MM.1S (cell line): ENCODE measurements at regions not wholly inside any gene's neighbourhood (a gene's known extent, or its start where the extent isn't known, plus 50 kb on each side); places are given as distances from the start of the nearest gene placed in this dataset.

Source experiments
- DNase-seq: peaks from one replicate; pipeline ENCODE4 v3.0.0-alpha.2; 2015
- H2AFZ ChIP-seq: fragments of 300-600 bp; sonication (generic); 2 replicates; pipeline ENCODE4 v1.6.0; 2016; ENCODE audit warnings: antibody characterized with exemption, low read length
- H3F3A ChIP-seq: fragments of 300-600 bp; sonication (generic); 2 replicates; pipeline ENCODE4 v1.6.1; 2016; ENCODE audit warnings: mild to moderate bottlenecking, antibody characterized with exemption, low read length, moderate library complexity, mixed read lengths; ENCODE audit not compliant: insufficient read depth
- H3K27ac ChIP-seq: fragments of 300-600 bp; sonication (generic); 2 replicates; pipeline ENCODE4 v1.5.1; 2016; ENCODE audit warnings: mild to moderate bottlenecking, low read length
- H3K27me3 ChIP-seq: fragments of 300-600 bp; sonication (generic); replicated peaks from 2 replicates; pipeline ENCODE4 v1.6.0; 2016; ENCODE audit warnings: low read length; ENCODE audit not compliant: insufficient read depth
- H3K36me3 ChIP-seq: fragments of 300-600 bp; sonication (generic); replicated peaks from 2 replicates; pipeline ENCODE4 v1.6.1; 2016; ENCODE audit warnings: mild to moderate bottlenecking, low read length, mixed read lengths; ENCODE audit not compliant: insufficient read depth
- H3K4me1 ChIP-seq: fragments of 300-600 bp; sonication (generic); 2 replicates; pipeline ENCODE4 v1.6.1; 2016; ENCODE audit warnings: low read length, mixed read lengths
- H3K4me2 ChIP-seq: fragments of 300-600 bp; sonication (generic); 2 replicates; pipeline ENCODE4 v1.6.0; 2016; ENCODE audit warnings: low read depth, low read length
- H3K4me3 ChIP-seq: fragments of 300-600 bp; sonication (generic); 2 replicates; pipeline ENCODE4 v1.5.1; 2016; ENCODE audit warnings: low read length, mixed read lengths
- H3K79me2 ChIP-seq: fragments of 300-600 bp; sonication (generic); 2 replicates; pipeline ENCODE4 v1.6.1; 2016; ENCODE audit warnings: mixed run types, low read length, mixed read lengths
- H3K9ac ChIP-seq: fragments of 300-600 bp; sonication (generic); 2 replicates; pipeline ENCODE4 v1.6.1; 2016; ENCODE audit warnings: low read length, mixed read lengths
- H3K9me2 ChIP-seq: fragments of 300-600 bp; sonication (generic); replicated peaks from 2 replicates; pipeline ENCODE4 v1.6.1; 2016; ENCODE audit warnings: mild to moderate bottlenecking, low read length, mixed read lengths; ENCODE audit not compliant: insufficient read depth
- H3K9me3 ChIP-seq: fragments of 300-600 bp; sonication (generic); replicated peaks from 2 replicates; pipeline ENCODE4 v1.6.1; 2016; ENCODE audit warnings: mild to moderate bottlenecking, low read length, mixed read lengths; ENCODE audit not compliant: insufficient read depth
- H4K20me1 ChIP-seq: fragments of 300-600 bp; sonication (generic); 2 replicates; pipeline ENCODE4 v1.6.1; 2016; ENCODE audit warnings: mild to moderate bottlenecking, low read length, moderate library complexity, mixed read lengths; ENCODE audit not compliant: insufficient read depth
- EZH2 ChIP-seq: fragments of 300-600 bp; sonication (generic); optimal IDR thresholded peaks from 2 replicates; pipeline ENCODE3; 2017; ENCODE audit warnings: low read depth, mild to moderate bottlenecking, antibody characterized with exemption, low read length, mixed read lengths
- EZH2phosphoT487 ChIP-seq: fragments of 300-600 bp; sonication (generic); IDR thresholded peaks from 2 replicates; pipeline ENCODE4 v1.6.1; 2018; ENCODE audit warnings: antibody characterized with exemption, low read length
- TF ChIP-seq, protein P1 (sequence below): fragments of 300-600 bp; sonication (generic); IDR thresholded peaks from 2 replicates; pipeline ENCODE4 v1.5.1; 2016; ENCODE audit warnings: antibody characterized with exemption, low read length, mixed read lengths

DNA sequence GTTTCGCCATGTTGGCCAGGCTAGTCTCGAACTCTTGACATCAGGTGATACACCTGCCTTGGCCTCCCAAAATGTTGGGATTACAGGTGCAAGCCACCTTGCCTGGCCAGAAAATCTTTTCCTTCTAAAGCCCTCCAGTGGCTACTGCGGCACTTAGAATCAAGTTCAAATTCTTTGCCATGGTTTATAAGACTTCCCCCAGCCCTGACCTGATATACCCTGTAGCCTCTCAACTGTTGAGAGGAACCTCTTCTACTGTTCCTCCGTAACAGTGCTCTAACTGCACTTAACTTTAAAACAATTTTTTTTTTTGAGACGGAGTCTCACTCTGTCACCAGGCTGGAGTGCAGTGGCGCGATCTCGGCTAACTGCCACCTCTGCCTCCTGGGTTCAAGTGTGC lies 235.6 kb downstream of the BCAS1 start:
- H3K9me2 ChIP-seq, result no peaks in the 10 kb centered on the region
- no peaks in the 10 kb centered on the region for H3K27me3 ChIP-seq
- H3K4me2 ChIP-seq, result no peak overlapping the region
- TF ChIP-seq EZH2 (no peak), EZH2phosphoT487 (no peak)
- TF ChIP-seq, protein P1, sequence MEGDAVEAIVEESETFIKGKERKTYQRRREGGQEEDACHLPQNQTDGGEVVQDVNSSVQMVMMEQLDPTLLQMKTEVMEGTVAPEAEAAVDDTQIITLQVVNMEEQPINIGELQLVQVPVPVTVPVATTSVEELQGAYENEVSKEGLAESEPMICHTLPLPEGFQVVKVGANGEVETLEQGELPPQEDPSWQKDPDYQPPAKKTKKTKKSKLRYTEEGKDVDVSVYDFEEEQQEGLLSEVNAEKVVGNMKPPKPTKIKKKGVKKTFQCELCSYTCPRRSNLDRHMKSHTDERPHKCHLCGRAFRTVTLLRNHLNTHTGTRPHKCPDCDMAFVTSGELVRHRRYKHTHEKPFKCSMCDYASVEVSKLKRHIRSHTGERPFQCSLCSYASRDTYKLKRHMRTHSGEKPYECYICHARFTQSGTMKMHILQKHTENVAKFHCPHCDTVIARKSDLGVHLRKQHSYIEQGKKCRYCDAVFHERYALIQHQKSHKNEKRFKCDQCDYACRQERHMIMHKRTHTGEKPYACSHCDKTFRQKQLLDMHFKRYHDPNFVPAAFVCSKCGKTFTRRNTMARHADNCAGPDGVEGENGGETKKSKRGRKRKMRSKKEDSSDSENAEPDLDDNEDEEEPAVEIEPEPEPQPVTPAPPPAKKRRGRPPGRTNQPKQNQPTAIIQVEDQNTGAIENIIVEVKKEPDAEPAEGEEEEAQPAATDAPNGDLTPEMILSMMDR, result no peak
- peaks cover 11% of the 10 kb centered on the region for H3K4me1 ChIP-seq
- no peaks in the 10 kb centered on the region for H3K36me3 ChIP-seq
- H3K9ac ChIP-seq, result no peak overlapping the region
- H3F3A ChIP-seq, result peaks cover 17% of the 10 kb centered on the region
- H3K4me3 ChIP-seq, result no peak overlapping the region
- H2AFZ ChIP-seq, result no peak overlapping the region
- no peaks in the 10 kb centered on the region for H3K9me3 ChIP-seq
- H3K27ac ChIP-seq, result no peak overlapping the region
- no peaks in the 10 kb centered on the region for H4K20me1 ChIP-seq
- no peaks in the 10 kb centered on the region for H3K79me2 ChIP-seq
- DNase-seq, result no peak

DNA sequence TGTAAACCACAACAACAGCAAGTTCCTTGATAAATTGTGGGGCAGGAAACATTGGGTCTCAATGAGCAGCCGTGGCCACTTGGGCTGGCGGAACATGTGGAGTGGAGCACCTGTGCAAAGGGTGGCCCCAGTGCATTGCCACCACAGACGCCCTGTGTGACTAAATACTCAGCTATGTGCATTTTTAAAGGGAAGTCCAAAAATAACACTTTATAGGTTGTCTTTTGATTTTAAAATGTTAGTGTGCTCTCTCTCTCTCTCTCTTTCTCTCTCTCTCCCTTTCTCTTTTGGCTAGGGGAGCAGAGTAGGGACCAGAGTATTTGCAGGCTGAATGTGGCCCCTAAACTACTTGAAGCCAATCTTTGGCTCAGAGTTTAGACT lies 236.3 kb downstream of the BCAS1 start:
- DNase-seq, result no peak
- Histone ChIP-seq H3K4me2 (no peak overlapping the region), H3K27me3 (no peaks in the 10 kb centered on the region), H3K27ac (no peak overlapping the region), H3K4me1 (peaks cover 16% of the 10 kb centered on the region), H3F3A (0 out of 2 replicates have a peak, but pooled peaks cover 11% of the 10 kb centered on the region), H3K79me2 (no peaks in the 10 kb centered on the region), H3K4me3 (no peak overlapping the region), H3K9me3 (no peaks in the 10 kb centered on the region), H2AFZ (no peak overlapping the region), H4K20me1 (no peaks in the 10 kb centered on the region), H3K9me2 (no peaks in the 10 kb centered on the region), H3K9ac (no peak overlapping the region), H3K36me3 (no peaks in the 10 kb centered on the region)
- TF ChIP-seq, protein P1, result no peak
- TF ChIP-seq EZH2phosphoT487, result no peak
- no peak for TF ChIP-seq EZH2

DNA sequence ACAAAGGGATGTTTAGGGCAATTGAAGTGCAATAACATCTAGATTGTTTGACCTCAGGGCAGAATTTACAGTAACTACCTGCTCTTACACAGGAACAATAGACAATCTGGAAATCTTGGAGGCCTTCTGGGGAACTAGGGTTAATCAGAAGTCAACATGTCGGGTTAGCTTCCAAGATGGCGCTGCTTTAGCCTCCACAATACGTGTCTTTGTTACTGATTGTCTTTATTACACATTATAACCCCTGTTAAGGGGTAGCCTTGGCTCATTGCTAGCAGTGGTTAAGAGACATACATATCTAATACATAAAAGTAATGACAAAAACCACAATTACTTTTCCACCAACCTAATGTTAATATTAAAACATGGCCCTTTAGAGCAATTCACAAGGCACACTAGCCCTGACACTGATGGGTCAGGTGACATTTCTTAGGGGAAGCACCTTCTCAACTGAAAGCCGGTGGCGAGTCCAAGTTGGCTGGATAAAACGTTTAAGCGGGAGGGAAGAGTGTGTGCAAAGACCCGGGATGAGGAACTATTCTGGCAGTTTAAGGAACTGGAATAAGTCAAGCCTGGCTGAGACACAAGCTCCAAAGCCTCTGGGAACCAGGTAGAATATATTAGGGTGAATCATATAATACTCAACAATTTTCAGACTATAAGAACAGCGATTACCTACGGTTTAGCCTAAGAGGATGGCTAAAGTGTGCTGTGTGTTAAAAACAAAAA lies 236.9 kb downstream of the BCAS1 start:
- Histone ChIP-seq H3K9ac (no peak overlapping the region), H4K20me1 (no peaks in the 10 kb centered on the region), H3K79me2 (no peaks in the 10 kb centered on the region), H3K9me2 (no peaks in the 10 kb centered on the region), H3K4me1 (peaks cover 20% of the 10 kb centered on the region), H3K27ac (no peak overlapping the region), H3K4me2 (no peak overlapping the region), H3K36me3 (no peaks in the 10 kb centered on the region), H3K27me3 (no peaks in the 10 kb centered on the region), H3K9me3 (no peaks in the 10 kb centered on the region), H3K4me3 (no peak overlapping the region), H2AFZ (no peak overlapping the region), H3F3A (0 out of 2 replicates have a peak, but pooled peaks cover 11% of the 10 kb centered on the region)
- no peak for DNase-seq
- TF ChIP-seq EZH2 (no peak), EZH2phosphoT487 (no peak)
- TF ChIP-seq, protein P1, result no peak
